ENCODE measurements at regions not wholly inside any gene's neighbourhood (a gene's known extent, or its start where the extent isn't known, plus 50 kb on each side); places are given as distances from the start of the nearest gene placed in this dataset.

DNA sequence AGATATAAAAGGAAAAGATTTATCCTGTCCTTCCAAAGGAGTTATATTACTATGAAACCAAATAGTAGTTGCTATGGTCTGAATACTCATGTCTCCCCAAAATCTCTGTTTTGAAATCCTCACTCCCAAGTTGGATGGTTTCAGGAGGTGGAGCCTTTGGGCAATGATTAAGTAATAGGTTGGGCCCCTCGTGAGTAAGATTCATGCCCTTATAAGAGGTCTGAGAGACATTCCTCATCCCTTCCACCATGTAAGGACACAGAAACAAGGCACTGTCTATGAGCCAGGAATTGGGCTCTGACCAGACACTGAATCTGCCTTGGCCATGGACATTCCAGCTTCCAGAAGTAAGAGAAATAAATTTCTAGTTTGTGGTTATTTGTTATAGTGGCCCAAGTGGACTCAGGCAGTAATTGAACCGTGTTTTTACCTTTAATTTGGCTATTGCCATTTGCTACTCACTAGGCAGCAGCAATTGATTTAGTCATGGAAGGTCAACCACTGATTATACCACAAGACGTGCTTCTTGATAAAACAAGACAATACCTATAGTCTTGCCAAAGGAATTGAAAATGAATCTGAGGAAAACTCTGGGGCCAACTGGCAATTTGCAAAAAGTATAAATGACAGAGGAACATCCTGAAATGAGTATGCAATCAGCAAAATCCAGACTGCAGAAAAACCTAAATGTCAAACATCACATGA lies 717.4 kb upstream of the SPRY2 start:
- TF ChIP-seq POLR2A (IDR thresholded peaks at IDR 0.05) (no peak), POLR2AphosphoS5 (IDR thresholded peaks at IDR 0.05) (no peak)
- TF ChIP-seq, protein P1, sequence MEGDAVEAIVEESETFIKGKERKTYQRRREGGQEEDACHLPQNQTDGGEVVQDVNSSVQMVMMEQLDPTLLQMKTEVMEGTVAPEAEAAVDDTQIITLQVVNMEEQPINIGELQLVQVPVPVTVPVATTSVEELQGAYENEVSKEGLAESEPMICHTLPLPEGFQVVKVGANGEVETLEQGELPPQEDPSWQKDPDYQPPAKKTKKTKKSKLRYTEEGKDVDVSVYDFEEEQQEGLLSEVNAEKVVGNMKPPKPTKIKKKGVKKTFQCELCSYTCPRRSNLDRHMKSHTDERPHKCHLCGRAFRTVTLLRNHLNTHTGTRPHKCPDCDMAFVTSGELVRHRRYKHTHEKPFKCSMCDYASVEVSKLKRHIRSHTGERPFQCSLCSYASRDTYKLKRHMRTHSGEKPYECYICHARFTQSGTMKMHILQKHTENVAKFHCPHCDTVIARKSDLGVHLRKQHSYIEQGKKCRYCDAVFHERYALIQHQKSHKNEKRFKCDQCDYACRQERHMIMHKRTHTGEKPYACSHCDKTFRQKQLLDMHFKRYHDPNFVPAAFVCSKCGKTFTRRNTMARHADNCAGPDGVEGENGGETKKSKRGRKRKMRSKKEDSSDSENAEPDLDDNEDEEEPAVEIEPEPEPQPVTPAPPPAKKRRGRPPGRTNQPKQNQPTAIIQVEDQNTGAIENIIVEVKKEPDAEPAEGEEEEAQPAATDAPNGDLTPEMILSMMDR (IDR thresholded peaks at IDR 0.05), result no peak

All from upper lobe of left lung (tissue), 4 donors.